Right lobe of liver (tissue), 6 donors: ENCODE measurements at regions not wholly inside any gene's neighbourhood (a gene's known extent, or its start where the extent isn't known, plus 50 kb on each side); places are given as distances from the start of the nearest gene placed in this dataset.

ENCODE experiments used
- ATAC-seq, 4 donors: fragments of 200-7000 bp; cut with Tn5 transposase; one replicate each; pipeline ENCODE4 v1.9.1; 2020; ENCODE audit warnings: mild to moderate bottlenecking in 4 of 4, moderate library complexity in 4 of 4
- DNase-seq, 3 donors: peaks; one replicate each; pipeline ENCODE4 v3.0.0-alpha.2; 2020
- H3K27ac ChIP-seq, 3 donors: fragments of 200-600 bp; one replicate each; pipeline ENCODE4 v1.8.0; 2022
- H3K27me3 ChIP-seq, 2 donors: fragments of 200-600 bp; one replicate each; pipeline ENCODE4 v1.8.0; 2022
- H3K36me3 ChIP-seq, 4 donors: fragments of 200-600 bp; sonication (generic) in 1 of 4; one replicate each; pipeline versions ENCODE4 v1.5.1 to v1.8.0; 2017 to 2022; ENCODE audit warnings: control low read depth in 1 of 4
- H3K4me1 ChIP-seq, 4 donors: fragments of 200-600 bp; sonication (generic) in 1 of 4; one replicate each; pipeline versions ENCODE4 v1.5.1 to v1.8.0; 2017 to 2022; ENCODE audit warnings: control low read depth in 1 of 4
- H3K4me3 ChIP-seq, 3 donors: fragments of 200-600 bp; one replicate each; pipeline ENCODE4 v1.8.0; 2022
- H3K9me3 ChIP-seq, 4 donors: fragments of 200-600 bp; sonication (generic) in 1 of 4; one replicate each; pipeline versions ENCODE4 v1.5.1 to v1.8.0; 2017 to 2022; ENCODE audit warnings: control low read depth in 1 of 4
- POLR2A ChIP-seq: fragments of 450-650 bp; IDR thresholded peaks from one replicate; pipeline ENCODE4 v1.6.1; 2017; ENCODE audit warnings: antibody characterized with exemption, mild to moderate bottlenecking
- WGBS: methylation state at CpG from one replicate; pipeline ENCODE4 v1.1.6; 2018; ENCODE audit warnings: low coverage, low lambda C conversion rate; ENCODE audit not compliant: insufficient coverage; ENCODE audit errors: missing lambda C conversion rate; 5-methylcytosine and 5-hydroxymethylcytosine counted together
- intact Hi-C, 2 donors: fragments of 100-400 bp; cut with DNase I; formaldehyde crosslinking; loops; one replicate each; pipeline versions ENCODE4 v1.11.2 to v1.14.1; 2022
- TF ChIP-seq, protein P1 (sequence below), 4 donors: fragments of 200-600 bp in 3 of 4; fragments of 450-650 bp in 1 of 4; IDR thresholded peaks; one replicate each; pipeline versions ENCODE4 v1.5.1 to v1.8.0; 2016 to 2022; ENCODE audit warnings: antibody characterized with exemption in 4 of 4, mild to moderate bottlenecking in 2 of 4
- donor health status: DM: no; HTN: yes; CAD: no.
- donor health status: DM: no; HTN: no; CAD: no.
- donor health status: DM: no; HTN: no; CAD: no.
- donor health status: DM: no; HTN: yes; CAD: no.
- donor health status: DM: no; HTN: yes; CAD: no.

DNA sequence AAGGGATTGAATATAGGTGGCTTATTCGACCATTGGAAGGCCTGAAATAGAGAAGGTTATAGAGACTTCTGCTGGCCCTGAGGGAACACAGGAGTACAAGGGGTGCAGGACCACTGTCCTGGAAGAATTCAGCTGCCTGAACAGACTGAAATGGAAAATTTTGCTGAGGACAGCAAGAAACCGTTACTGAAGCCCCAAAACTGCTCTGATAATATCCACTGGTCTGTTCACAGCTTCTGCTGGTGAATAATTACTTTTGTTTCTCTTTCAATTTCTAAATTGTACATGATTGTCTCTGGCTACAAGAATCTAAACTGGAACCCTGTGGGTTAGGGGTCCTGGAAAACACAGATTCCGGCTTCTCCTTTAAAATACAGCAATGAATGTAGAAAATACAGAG, 218.5 kb upstream of the CDH12 start:
- Histone ChIP-seq H3K36me3 (no peaks in the 10 kb centered on the region), H3K27ac (no peak overlapping the region), H3K4me1 (no peaks in the 10 kb centered on the region), H3K4me3 (no peak overlapping the region), H3K9me3 (no peaks in the 10 kb centered on the region), H3K27me3 (no peaks in the 10 kb centered on the region)
- no peak for TF ChIP-seq POLR2A
- TF ChIP-seq, protein P1, sequence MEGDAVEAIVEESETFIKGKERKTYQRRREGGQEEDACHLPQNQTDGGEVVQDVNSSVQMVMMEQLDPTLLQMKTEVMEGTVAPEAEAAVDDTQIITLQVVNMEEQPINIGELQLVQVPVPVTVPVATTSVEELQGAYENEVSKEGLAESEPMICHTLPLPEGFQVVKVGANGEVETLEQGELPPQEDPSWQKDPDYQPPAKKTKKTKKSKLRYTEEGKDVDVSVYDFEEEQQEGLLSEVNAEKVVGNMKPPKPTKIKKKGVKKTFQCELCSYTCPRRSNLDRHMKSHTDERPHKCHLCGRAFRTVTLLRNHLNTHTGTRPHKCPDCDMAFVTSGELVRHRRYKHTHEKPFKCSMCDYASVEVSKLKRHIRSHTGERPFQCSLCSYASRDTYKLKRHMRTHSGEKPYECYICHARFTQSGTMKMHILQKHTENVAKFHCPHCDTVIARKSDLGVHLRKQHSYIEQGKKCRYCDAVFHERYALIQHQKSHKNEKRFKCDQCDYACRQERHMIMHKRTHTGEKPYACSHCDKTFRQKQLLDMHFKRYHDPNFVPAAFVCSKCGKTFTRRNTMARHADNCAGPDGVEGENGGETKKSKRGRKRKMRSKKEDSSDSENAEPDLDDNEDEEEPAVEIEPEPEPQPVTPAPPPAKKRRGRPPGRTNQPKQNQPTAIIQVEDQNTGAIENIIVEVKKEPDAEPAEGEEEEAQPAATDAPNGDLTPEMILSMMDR (IDR thresholded peaks at IDR 0.05), result no peak
- ATAC-seq (no peak), DNase-seq (no peak)
- WGBS, result 68% methylated on average over 3 of the region's 3 CpGs
- intact Hi-C loops, result no loop called here

DNA sequence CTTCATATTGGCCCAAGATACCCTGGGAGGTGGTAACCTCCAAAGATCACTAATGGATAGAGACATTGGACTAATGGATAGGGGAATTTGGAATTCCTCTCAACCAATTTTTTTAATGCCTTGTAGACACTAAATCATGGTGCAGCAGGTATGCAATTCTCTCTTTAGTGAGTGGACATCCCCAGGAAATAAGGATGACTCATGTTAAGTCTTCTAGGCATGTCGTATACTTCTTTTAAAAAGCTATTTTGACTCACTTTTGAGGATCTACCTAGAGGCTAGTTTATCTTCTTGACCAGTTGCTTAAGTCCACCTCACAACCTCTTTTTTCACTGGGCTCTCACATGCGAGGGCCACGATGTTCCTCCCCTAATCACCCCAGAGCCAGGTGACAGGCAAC, 211.6 kb upstream of the CDH12 start:
- H3K27me3 ChIP-seq, result no peaks in the 10 kb centered on the region
- H3K4me1 ChIP-seq, result no peaks in the 10 kb centered on the region
- no peak for TF ChIP-seq POLR2A
- TF ChIP-seq, protein P1 (IDR thresholded peaks at IDR 0.05), result no peak
- intact Hi-C loops, result no loop called here
- H3K9me3 ChIP-seq, result no peaks in the 10 kb centered on the region
- ATAC-seq (no peak), DNase-seq (no peak)
- H3K27ac ChIP-seq, result no peak overlapping the region
- WGBS, result 75% methylated on average over 3 of the region's 3 CpGs
- H3K36me3 ChIP-seq, result no peaks in the 10 kb centered on the region
- H3K4me3 ChIP-seq, result no peak overlapping the region

DNA sequence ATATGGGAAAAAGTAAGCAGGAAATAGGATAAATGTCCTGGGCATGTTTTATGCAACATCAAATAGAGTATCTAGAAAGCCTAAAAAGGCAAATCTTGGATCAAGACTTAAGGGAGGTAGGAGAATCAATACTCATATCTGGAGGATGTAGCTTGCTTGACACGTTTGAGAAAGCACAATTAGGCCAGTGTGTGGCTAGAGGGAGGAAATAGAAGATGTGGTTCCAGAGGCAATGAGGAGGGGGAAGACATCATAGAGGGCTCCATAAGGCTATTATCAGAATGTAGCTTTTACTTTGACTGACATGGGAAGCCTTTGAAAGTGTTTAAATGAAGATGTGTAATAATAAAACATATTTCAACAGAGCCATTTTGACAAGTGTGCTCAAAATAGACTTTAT, 200.7 kb upstream of the CDH12 start:
- ATAC-seq, result no peak
- Histone ChIP-seq H3K4me1 (no peaks in the 10 kb centered on the region), H3K4me3 (no peak overlapping the region), H3K27ac (no peak overlapping the region), H3K9me3 (no peaks in the 10 kb centered on the region), H3K27me3 (no peaks in the 10 kb centered on the region), H3K36me3 (no peaks in the 10 kb centered on the region)
- WGBS, result 0% methylated on average over 1 of the region's 1 CpG
- DNase-seq, result no peak
- TF ChIP-seq, protein P1 (IDR thresholded peaks at IDR 0.05), result no peak
- no peak for TF ChIP-seq POLR2A
- intact Hi-C loops, result no loop called here

DNA sequence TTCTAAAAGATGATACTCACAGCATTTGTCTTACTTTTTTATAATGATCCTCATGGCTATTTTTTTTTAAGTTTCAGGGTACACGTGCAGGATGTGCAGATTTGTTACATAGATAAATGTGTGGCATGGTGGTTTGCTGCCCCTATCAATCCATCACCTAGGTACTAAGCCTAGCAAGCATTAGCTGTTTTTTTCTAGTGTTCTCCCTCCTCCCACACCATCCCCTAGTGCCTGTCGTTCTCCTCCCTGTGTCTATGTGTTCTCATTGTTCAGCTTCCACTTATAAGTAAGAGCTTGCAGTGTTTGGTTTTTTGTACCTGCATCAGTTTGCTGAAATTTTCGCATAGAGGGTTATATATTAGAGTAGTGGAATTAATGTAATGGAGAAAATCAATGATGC, 189.1 kb upstream of the CDH12 start:
- whole genome bisulfite sequencing, result 35% methylated on average over 3 of the region's 3 CpGs
- TF ChIP-seq, protein P1 (IDR thresholded peaks at IDR 0.05), result no peak
- TF ChIP-seq POLR2A, result no peak
- DNase-seq (no peak), ATAC-seq (no peak)
- Histone ChIP-seq H3K4me1 (no peaks in the 10 kb centered on the region), H3K27ac (no peak overlapping the region), H3K4me3 (no peak overlapping the region), H3K9me3 (no peaks in the 10 kb centered on the region), H3K36me3 (no peaks in the 10 kb centered on the region), H3K27me3 (no peaks in the 10 kb centered on the region)
- intact Hi-C loops, result no loop called here

DNA sequence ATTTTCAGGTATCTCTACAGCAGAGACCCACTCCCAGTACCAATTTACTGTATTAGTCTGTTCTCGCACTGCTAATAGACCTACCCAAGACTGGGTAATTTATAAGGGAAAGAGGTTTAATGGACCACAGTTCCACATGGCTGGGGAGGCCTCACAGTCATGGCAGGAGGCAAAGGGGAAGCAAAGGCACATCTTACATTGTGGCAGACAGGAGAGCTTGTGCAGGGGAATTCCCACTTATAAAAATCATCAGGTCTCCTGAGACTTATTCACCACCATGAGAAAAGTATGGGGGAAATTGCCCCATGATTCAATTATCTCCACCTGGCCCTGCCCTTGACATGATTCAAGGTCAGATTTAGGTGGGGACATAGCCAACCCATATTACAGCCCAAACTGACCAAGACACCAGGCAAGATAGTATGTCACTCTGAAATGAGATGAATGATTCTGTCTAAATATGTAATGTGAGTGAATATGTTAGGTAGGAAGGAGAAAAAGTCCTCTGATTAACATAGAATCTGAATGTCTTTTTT, 182.5 kb upstream of the CDH12 start:
- peaks cover 0 to 6% (median 0%) of the 10 kb centered on the region in 4 donors for H3K4me1 ChIP-seq
- H3K27me3 ChIP-seq, result no peaks in the 10 kb centered on the region
- ATAC-seq, result no peak
- intact Hi-C loops, result no loop called here
- WGBS, result 31% methylated on average over 1 of the region's 1 CpG
- H3K9me3 ChIP-seq, result no peaks in the 10 kb centered on the region
- DNase-seq, result no peak
- H3K27ac ChIP-seq, result no peak overlapping the region
- H3K36me3 ChIP-seq, result no peaks in the 10 kb centered on the region
- no peak overlapping the region for H3K4me3 ChIP-seq
- no peak for TF ChIP-seq POLR2A
- TF ChIP-seq, protein P1 (IDR thresholded peaks at IDR 0.05), result no peak
